ENCODE measurements at regions not wholly inside any gene's neighbourhood (a gene's known extent, or its start where the extent isn't known, plus 50 kb on each side); places are given as distances from the start of the nearest gene placed in this dataset.
"Not testable (repeated sequence)": the region's sequence is repeated elsewhere in the genome, so short reads cannot be mapped to it uniquely, and the experiment has no call there.

- DNase-seq (ENCODE audit: low spot score): not testable (repeated sequence)
Measured at GRCh38 chr6:1156411-1156810, 155.5 kb upstream of the FOXQ1 start.

DNA sequence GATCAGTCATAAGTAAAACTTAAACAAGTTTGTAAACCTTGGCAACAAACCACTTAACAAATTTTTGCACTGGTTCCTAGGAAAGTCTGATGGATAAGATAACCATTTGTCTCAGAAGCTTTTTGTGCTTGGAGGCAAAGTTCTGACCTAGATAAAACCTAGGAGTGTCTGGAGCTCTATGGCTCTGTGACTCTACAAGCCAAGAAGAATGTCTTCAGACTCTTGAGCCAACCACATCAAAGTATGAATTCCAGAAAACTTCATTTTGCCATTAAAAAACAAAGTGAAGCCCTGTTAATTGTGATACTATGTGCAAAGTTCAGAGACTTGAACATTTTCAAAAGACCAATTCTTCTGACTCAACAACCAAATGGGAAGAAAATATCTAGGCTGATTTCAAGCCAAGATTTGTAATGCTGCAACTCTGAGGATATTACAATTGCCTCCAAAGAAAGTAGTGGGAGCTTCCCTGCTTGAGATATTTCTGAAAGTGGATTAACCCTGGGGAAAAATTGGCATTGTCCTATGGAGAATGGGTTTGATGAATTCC, 158.1 kb upstream of the FOXQ1 start:
- DNase-seq (ENCODE audit: low spot score): no peak

- no peak for DNase-seq (ENCODE audit: low spot score)
Measured at GRCh38 chr6:1146500-1146899, 165.4 kb upstream of the FOXQ1 start.

DNA sequence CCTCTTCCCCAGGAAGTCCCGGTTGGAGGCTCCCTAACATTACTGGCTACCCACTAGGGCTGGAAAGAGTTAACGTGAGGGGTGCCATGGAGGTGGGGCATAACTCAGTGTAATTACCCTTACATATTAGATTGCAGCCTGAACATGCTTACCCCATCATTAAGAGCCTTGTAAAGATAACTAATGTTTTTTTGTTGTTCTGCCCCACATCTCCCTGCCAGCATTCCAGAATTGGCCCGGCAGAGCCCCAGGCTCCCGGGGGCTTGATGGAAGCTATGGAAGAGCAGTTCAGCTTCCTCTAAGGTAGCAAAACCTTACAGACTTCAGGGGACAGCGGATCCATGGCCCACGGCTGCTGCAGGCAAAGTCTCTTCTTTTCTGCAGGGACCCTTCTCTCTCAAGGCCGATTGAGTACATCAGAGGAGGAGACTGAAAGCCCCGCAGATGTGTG, 166.1 kb upstream of the FOXQ1 start:
- DNase-seq (ENCODE audit: low spot score): no peak

- DNase-seq (ENCODE audit: low spot score): no peak
Measured at GRCh38 chr6:1144842-1145767, 166.8 kb upstream of the FOXQ1 start.

- DNase-seq (ENCODE audit: low spot score): no peak
Measured at GRCh38 chr6:1143655-1144054, 168.2 kb upstream of the FOXQ1 start.

DNA sequence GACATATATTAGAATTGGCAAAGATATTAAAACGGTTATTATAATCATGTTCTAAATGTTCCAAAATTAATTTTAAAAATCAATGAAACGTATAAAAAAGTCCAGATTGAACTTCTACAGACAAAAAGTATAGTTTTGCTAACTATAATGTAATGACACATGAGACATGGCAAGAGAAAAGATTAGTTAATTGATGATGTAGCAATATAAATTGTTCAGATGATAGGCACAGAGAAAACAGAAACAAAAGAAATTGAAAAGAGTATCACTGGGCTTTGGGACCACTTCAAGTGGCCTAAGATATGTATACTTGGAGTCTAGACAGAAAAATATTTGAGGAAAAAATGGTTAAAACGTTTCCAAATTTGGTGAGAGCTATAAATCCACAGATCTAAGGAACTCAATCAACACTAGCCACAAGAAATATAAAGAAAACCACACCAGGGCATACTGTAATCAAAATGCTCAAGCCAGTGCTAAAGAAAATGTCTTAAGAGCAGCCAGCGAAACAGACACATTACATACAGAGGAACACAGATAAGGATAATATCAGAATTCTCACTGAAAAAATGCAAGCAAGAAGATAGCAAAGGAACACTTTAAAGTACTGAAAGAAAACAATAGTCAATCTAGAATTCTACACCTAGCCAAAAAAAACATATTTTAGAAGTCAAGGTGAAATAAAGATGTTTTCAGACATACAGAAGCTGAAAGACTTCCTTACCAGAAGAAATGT, 172.6 kb upstream of the FOXQ1 start:
- no peak for DNase-seq (ENCODE audit: low spot score)

DNA sequence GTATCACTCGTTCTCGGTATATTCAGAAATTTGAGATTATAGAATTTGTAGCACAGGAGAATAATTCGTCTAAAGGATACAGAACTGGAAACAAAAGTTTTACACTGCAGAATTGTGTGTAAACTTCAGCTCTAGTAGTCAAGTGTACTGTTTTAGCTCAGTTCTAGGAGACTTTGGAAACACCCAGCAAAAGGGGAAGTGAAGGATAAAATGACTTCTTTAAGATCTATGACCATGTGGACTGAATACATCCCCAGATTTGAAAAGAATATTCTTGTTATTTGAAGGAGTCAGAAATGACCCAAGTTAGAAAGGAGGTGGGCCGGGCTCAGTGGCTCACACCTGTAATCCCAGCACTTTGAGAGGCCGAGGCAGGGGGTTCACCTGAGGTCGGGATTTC, 174.0 kb upstream of the FOXQ1 start:
- no peak for DNase-seq (ENCODE audit: low spot score)

DNA sequence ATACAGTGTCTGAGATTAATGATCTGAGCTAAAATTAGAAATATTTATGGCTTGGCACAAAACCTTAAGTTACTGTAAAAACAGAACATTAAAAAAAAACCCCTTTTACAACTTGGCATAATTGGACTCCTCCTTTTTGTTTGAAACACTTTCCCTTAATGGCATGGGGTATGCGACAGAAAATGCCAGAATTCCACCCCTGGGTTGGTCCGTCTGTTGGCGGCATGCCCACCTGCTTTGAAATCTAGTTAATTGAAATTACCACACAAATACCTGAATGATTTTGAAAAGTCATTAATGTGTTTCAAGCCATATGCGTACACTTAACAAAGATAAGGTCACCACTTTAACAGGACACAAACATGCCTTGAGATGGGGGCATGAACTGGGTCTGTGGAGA, 175.1 kb upstream of the FOXQ1 start:
- DNase-seq (ENCODE audit: low spot score): no peak

DNA sequence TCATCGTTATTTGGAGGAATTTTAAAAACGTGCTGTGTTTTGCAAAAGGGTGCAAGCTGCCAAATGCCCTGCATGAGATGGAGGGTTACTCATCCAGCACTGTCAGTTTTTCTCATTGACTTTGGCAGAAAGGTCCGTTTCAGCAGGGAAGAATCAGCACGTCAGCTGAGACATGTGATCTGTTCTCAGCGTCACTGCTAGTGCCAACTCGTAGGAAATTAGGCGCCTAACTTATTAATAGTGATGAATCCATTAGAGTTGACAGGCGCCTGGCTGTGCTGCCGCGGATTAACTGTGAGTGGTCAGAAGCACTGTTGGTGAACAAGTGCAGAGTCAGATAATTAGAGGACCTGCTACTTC, 175.5 kb upstream of the FOXQ1 start:
- DNase-seq (ENCODE audit: low spot score): peak; percentile 25

- no peak for DNase-seq (ENCODE audit: low spot score)
Measured at GRCh38 chr6:1135726-1136414, 176.0 kb upstream of the FOXQ1 start.

GRCh38 chr6:1131285-1132079, 180.4 kb upstream of the FOXQ1 start:
- peak; percentile 74 for DNase-seq (ENCODE audit: low spot score)

GRCh38 chr6:1130709-1131108, 181.2 kb upstream of the FOXQ1 start:
- no peak for DNase-seq (ENCODE audit: low spot score)

GRCh38 chr6:1129131-1129530, 182.8 kb upstream of the FOXQ1 start:
- DNase-seq (ENCODE audit: low spot score): no peak

GRCh38 chr6:1127597-1128288, 184.2 kb upstream of the FOXQ1 start:
- DNase-seq (ENCODE audit: low spot score): no peak

DNA sequence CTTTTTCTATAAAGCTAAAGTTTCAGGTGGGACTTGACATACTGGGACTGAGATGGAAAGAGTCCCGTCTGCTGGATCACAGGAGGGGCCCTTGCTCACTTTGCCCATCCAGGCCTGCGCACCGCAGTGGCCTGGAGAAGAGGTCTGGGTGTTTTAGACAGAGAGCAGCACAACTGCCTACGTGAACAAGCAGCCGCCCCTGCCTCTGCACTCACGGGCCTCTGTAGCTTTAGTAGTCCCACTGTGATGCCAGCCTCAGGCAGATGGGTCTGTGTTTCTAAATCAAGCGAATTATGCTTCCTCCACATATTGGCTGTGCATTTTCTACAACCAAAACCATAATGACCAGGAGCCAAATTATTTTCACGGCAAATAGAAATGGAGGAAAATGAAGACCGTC, 184.8 kb upstream of the FOXQ1 start:
- no peak for DNase-seq (ENCODE audit: low spot score)

GRCh38 chr6:1126036-1126435, 185.9 kb upstream of the FOXQ1 start:
- no peak for DNase-seq (ENCODE audit: low spot score)

DNA sequence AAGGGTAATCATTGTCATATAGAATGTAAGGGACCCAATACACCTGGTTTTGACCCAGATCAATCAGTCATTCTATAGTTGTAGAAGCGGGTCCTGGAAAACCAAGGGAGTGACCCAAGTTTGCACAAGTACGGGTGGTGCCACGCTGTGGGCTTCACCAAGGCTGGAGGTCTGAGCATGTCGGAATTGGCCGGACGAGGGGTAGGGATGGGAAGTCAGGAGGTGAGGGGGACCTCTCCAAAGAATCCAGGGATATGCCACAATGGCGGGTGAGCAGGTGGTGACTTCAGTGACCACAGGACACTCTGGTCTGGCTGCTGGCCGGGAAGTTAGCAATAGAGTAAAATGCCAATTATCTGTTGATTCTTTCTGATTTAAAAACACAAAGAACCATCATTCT, 186.6 kb upstream of the FOXQ1 start:
- DNase-seq (ENCODE audit: low spot score): no peak

GRCh38 chr6:1124885-1125284, 187.0 kb upstream of the FOXQ1 start:
- no peak for DNase-seq (ENCODE audit: low spot score)
